Fibroblast of lung (primary cell): ENCODE measurements at regions not wholly inside any gene's neighbourhood (a gene's known extent, or its start where the extent isn't known, plus 50 kb on each side); places are given as distances from the start of the nearest gene placed in this dataset.

Source experiments
- DNase-seq, 2 donors: peaks; one replicate each; pipeline versions ENCODE4 v3.0.0 to v3.0.0-alpha.2; 2010; ENCODE audit warnings: low read depth in 2 of 2
- H2AFZ ChIP-seq: 2 replicates; pipeline ENCODE4 v1.5.1; 2012; ENCODE audit warnings: low read length, control low read depth, inconsistent platforms
- H3K27ac ChIP-seq: 2 replicates; pipeline ENCODE4 v1.5.1; 2011; ENCODE audit warnings: low read length, control low read depth; ENCODE audit not compliant: insufficient read depth
- H3K27me3 ChIP-seq: 2 replicates; pipeline ENCODE4 v1.5.1; 2011; ENCODE audit warnings: mild to moderate bottlenecking, low read length; ENCODE audit not compliant: control insufficient read depth, insufficient read depth
- H3K36me3 ChIP-seq: 2 replicates; pipeline ENCODE4 v1.5.1; 2011; ENCODE audit warnings: low read length; ENCODE audit not compliant: control insufficient read depth, insufficient read depth
- H3K4me1 ChIP-seq: 2 replicates; pipeline ENCODE4 v1.5.1; 2011; ENCODE audit warnings: low read length; ENCODE audit not compliant: control insufficient read depth, insufficient read depth; ENCODE audit errors: extremely low read depth
- H3K4me2 ChIP-seq: 2 replicates; pipeline ENCODE4 v1.5.1; 2011; ENCODE audit warnings: low read length, control low read depth; ENCODE audit not compliant: insufficient read depth; ENCODE audit errors: extremely low read depth
- H3K4me3 ChIP-seq, 4 experiments: fragments of 200-600 bp in 1 of 4; sonication (generic) in 1 of 4; replicated peaks in 1 of 4; 2 replicates each; pipeline ENCODE4 v1.5.1; 2011 to 2016; ENCODE audit warnings: low read length in 4 of 4, low read depth in 3 of 4, mild to moderate bottlenecking in 3 of 4, control low read depth in 2 of 4, inconsistent platforms in 1 of 4, mixed read lengths in 1 of 4; ENCODE audit not compliant: insufficient read depth in 1 of 4; ENCODE audit errors: control extremely low read depth in 1 of 4
- H3K79me2 ChIP-seq: 2 replicates; pipeline ENCODE4 v1.5.1; 2012; ENCODE audit warnings: mild to moderate bottlenecking, low read length, inconsistent platforms; ENCODE audit not compliant: control insufficient read depth, insufficient read depth
- H3K9ac ChIP-seq: 2 replicates; pipeline ENCODE4 v1.5.1; 2011; ENCODE audit warnings: mild to moderate bottlenecking, low read length, control low read depth; ENCODE audit not compliant: insufficient read depth
- H3K9me3 ChIP-seq: 2 replicates; pipeline ENCODE4 v1.5.1; 2012; ENCODE audit warnings: low read depth, low read length; ENCODE audit not compliant: control insufficient read depth, insufficient read depth
- H4K20me1 ChIP-seq: 2 replicates; pipeline ENCODE4 v1.5.1; 2011; ENCODE audit warnings: low read length; ENCODE audit not compliant: control insufficient read depth, insufficient read depth; ENCODE audit errors: extremely low read depth
- EZH2 ChIP-seq: IDR thresholded peaks from 2 replicates; pipeline ENCODE4 v1.5.1; 2012; ENCODE audit warnings: low read length, control low read depth, mild to moderate bottlenecking; ENCODE audit errors: missing control alignments
- TF ChIP-seq, protein P1 (sequence below), 2 donors: IDR thresholded peaks in 1 of 2; conservative IDR thresholded peaks in 1 of 2; 1 replicate in 1 of 2; 2 replicates in 1 of 2; pipeline ENCODE4 v1.5.1; 2011 to 2012; ENCODE audit warnings: low read length in 2 of 2, control low read depth in 1 of 2, inconsistent platforms in 1 of 2, low read depth in 1 of 2, mild to moderate bottlenecking in 1 of 2

DNA sequence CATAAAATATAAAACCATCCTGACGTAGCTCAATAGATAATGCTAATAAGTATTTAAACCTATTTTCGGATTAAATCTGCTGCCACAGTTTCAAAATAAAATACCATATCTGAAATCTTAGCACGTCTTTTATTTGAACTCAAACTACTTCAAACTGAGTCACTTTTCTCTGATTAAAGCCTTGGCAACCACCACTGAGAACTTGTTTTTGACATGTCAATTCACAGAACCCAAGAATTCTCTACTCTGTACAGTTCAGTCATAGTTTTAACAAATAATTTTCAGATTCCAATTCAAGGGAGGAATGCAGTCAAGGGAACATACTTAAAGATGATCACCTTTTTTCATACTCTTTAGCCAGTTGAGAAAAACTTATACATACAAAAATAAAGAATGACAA lies 643.2 kb downstream of the KCNT2 start:
- no peaks in the 10 kb centered on the region for H3K27me3 ChIP-seq
- no peak overlapping the region for H3K27ac ChIP-seq
- H3K4me1 ChIP-seq, result no peaks in the 10 kb centered on the region
- H3K36me3 ChIP-seq, result no peaks in the 10 kb centered on the region
- no peaks in the 10 kb centered on the region for H3K9me3 ChIP-seq
- no peak overlapping the region for H3K4me2 ChIP-seq
- TF ChIP-seq, protein P1, sequence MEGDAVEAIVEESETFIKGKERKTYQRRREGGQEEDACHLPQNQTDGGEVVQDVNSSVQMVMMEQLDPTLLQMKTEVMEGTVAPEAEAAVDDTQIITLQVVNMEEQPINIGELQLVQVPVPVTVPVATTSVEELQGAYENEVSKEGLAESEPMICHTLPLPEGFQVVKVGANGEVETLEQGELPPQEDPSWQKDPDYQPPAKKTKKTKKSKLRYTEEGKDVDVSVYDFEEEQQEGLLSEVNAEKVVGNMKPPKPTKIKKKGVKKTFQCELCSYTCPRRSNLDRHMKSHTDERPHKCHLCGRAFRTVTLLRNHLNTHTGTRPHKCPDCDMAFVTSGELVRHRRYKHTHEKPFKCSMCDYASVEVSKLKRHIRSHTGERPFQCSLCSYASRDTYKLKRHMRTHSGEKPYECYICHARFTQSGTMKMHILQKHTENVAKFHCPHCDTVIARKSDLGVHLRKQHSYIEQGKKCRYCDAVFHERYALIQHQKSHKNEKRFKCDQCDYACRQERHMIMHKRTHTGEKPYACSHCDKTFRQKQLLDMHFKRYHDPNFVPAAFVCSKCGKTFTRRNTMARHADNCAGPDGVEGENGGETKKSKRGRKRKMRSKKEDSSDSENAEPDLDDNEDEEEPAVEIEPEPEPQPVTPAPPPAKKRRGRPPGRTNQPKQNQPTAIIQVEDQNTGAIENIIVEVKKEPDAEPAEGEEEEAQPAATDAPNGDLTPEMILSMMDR (conservative IDR thresholded peaks at IDR 0.05 in 1 of 2, IDR thresholded peaks at IDR 0.05 in 1 of 2; ENCODE audit: low read depth in 1 of 2, low read length in 2 of 2), result no peak
- no peak for TF ChIP-seq EZH2
- H3K79me2 ChIP-seq, result no peaks in the 10 kb centered on the region
- peak in 1 of 2 donors; percentile 2 for DNase-seq
- H4K20me1 ChIP-seq, result no peaks in the 10 kb centered on the region
- no peak overlapping the region for H3K4me3 ChIP-seq
- no peak overlapping the region for H2AFZ ChIP-seq
- H3K9ac ChIP-seq, result no peak overlapping the region

DNA sequence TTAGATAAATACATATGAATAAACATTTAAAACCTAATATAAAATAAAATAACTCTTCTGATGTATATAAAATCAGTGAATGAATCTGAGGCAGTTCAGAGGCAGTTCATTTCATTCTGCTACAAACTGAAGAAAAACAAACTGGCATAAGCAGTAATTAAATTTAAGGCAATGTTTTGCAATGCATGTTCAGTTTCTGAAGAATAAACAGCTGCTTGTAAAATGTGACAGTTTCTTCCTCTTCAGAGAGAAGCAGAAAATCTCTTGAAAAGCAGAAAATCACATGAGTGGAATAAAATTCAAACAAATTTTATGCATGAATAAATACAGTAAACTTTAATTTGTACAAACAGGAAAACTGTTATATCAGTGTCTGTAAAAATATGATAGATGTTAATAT lies 643.7 kb downstream of the KCNT2 start:
- H3K79me2 ChIP-seq, result no peaks in the 10 kb centered on the region
- TF ChIP-seq, protein P1 (conservative IDR thresholded peaks at IDR 0.05 in 1 of 2, IDR thresholded peaks at IDR 0.05 in 1 of 2; ENCODE audit: low read depth in 1 of 2, low read length in 2 of 2), result no peak
- TF ChIP-seq EZH2, result no peak
- no peaks in the 10 kb centered on the region for H3K9me3 ChIP-seq
- H3K27ac ChIP-seq, result no peak overlapping the region
- no peaks in the 10 kb centered on the region for H3K4me1 ChIP-seq
- no peak for DNase-seq
- no peak overlapping the region for H3K4me2 ChIP-seq
- H3K9ac ChIP-seq, result no peak overlapping the region
- no peak overlapping the region for H3K4me3 ChIP-seq
- H2AFZ ChIP-seq, result no peak overlapping the region
- no peaks in the 10 kb centered on the region for H4K20me1 ChIP-seq
- H3K36me3 ChIP-seq, result no peaks in the 10 kb centered on the region
- no peaks in the 10 kb centered on the region for H3K27me3 ChIP-seq

DNA sequence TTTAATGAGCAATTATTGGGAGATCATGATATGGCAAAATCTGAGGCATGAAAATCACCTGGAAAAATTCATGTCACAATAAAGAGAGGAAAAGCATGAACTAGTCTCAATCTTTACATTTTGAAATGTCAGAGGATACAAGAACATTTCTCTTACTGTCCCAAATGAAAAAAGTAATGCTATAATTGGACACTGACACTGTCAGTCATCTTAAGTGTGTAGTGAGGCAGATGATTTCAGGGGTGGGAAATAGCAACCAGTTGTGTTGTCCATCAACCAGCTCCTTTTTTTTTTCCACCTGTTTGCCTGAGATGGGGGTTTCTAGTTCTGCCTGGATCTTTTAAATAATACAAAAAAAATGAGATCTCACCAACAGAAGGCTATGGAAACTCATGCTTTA lies 646.2 kb downstream of the KCNT2 start:
- DNase-seq, result peak in 1 of 2 donors; percentile 3
- TF ChIP-seq, protein P1 (conservative IDR thresholded peaks at IDR 0.05 in 1 of 2, IDR thresholded peaks at IDR 0.05 in 1 of 2; ENCODE audit: low read depth in 1 of 2, low read length in 2 of 2), result no peak
- no peak for TF ChIP-seq EZH2

More for the DNA sequence above, 646.2 kb downstream of the KCNT2 start:
- Histone ChIP-seq H3K27me3 (no peaks in the 10 kb centered on the region), H3K36me3 (no peaks in the 10 kb centered on the region), H3K9ac (no peak overlapping the region), H3K79me2 (no peaks in the 10 kb centered on the region), H3K9me3 (no peaks in the 10 kb centered on the region), H3K27ac (no peak overlapping the region), H3K4me3 (no peak overlapping the region), H3K4me1 (no peaks in the 10 kb centered on the region), H4K20me1 (no peaks in the 10 kb centered on the region), H2AFZ (no peak overlapping the region), H3K4me2 (no peak overlapping the region)
